Keratinocyte (primary cell): ENCODE measurements at regions not wholly inside any gene's neighbourhood (a gene's known extent, or its start where the extent isn't known, plus 50 kb on each side); places are given as distances from the start of the nearest gene placed in this dataset.

Experiments
- EZH2 ChIP-seq: IDR thresholded peaks from one replicate; pipeline ENCODE4 v1.6.1; 2012; ENCODE audit warnings: inconsistent platforms, mild to moderate bottlenecking, low read length, moderate library complexity
- TF ChIP-seq, protein P1 (sequence below), 3 experiments: IDR thresholded peaks in 1 of 3; conservative IDR thresholded peaks in 1 of 3; optimal IDR thresholded peaks in 1 of 3; 2 replicates in 2 of 3; 3 replicates in 1 of 3; pipeline versions ENCODE3 to v1.5.1; 2011; ENCODE audit warnings: low read length in 3 of 3, mild to moderate bottlenecking in 3 of 3, moderate library complexity in 2 of 3, control low read depth in 1 of 3, inconsistent platforms in 1 of 3; ENCODE audit not compliant: insufficient read depth in 2 of 3; ENCODE audit errors: extremely low read depth in 1 of 3

DNA sequence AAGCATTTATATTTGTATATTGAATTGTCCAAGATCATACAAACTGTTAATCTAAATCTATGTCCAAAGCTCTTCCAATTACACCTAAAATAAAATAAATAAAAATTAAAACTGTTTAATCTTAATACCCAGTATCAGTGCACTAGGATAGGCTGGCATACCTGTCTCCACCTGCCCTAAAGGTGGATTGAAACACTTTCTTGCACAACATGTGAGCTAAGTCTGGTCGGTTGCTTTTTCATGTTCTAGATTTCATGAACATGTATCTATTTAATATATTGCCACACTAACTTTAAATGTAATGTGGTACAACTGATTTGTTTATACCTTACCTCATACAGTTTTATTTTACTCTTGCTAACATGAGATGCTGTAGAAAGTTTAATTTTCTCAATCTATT lies 193.0 kb downstream of the VGLL3 start:
- TF ChIP-seq, protein P1, sequence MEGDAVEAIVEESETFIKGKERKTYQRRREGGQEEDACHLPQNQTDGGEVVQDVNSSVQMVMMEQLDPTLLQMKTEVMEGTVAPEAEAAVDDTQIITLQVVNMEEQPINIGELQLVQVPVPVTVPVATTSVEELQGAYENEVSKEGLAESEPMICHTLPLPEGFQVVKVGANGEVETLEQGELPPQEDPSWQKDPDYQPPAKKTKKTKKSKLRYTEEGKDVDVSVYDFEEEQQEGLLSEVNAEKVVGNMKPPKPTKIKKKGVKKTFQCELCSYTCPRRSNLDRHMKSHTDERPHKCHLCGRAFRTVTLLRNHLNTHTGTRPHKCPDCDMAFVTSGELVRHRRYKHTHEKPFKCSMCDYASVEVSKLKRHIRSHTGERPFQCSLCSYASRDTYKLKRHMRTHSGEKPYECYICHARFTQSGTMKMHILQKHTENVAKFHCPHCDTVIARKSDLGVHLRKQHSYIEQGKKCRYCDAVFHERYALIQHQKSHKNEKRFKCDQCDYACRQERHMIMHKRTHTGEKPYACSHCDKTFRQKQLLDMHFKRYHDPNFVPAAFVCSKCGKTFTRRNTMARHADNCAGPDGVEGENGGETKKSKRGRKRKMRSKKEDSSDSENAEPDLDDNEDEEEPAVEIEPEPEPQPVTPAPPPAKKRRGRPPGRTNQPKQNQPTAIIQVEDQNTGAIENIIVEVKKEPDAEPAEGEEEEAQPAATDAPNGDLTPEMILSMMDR (optimal IDR thresholded peaks at IDR 0.05 in 1 of 3, IDR thresholded peaks at IDR 0.05 in 1 of 3, conservative IDR thresholded peaks at IDR 0.05 in 1 of 3; ENCODE audit: extremely low read depth in 1 of 3, insufficient read depth in 2 of 3, low read length in 3 of 3), result no peak
- no peak for TF ChIP-seq EZH2
